DND-41 (cell line): ENCODE measurements at regions not wholly inside any gene's neighbourhood (a gene's known extent, or its start where the extent isn't known, plus 50 kb on each side); places are given as distances from the start of the nearest gene placed in this dataset.

Experiments
- CTCF ChIP-seq: IDR thresholded peaks from 2 replicates; pipeline ENCODE4 v1.5.1; 2012; ENCODE audit warnings: borderline replicate concordance, low read length, moderate library complexity, mild to moderate bottlenecking; ENCODE audit not compliant: poor library complexity, severe bottlenecking; ENCODE audit errors: extremely low read depth
- EZH2 ChIP-seq: IDR thresholded peaks from 3 replicates; pipeline ENCODE4 v1.6.1; 2012; ENCODE audit warnings: borderline replicate concordance, low read depth, mild to moderate bottlenecking, moderate library complexity, low read length, inconsistent platforms; ENCODE audit not compliant: severe bottlenecking

GRCh38 chr6:111971181-111971841, 82.6 kb upstream of the CCN6 start:
- no peak for TF ChIP-seq CTCF
- TF ChIP-seq EZH2 = no peak
